Common myeloid progenitor, CD34-positive (primary cell): ENCODE measurements at regions not wholly inside any gene's neighbourhood (a gene's known extent, or its start where the extent isn't known, plus 50 kb on each side); places are given as distances from the start of the nearest gene placed in this dataset.

Source experiments
- CTCF ChIA-PET: fragments of 350-600 bp; sonication (Branson Sonifier 250); formaldehyde crosslinking; loops from one replicate; lab custom pipeline; 2021; ENCODE audit warnings: antibody characterized with exemption; lab: Charles Lee
- POLR2A ChIA-PET: fragments of 350-600 bp; sonication (Branson Sonifier 250); formaldehyde crosslinking; loops from one replicate; lab custom pipeline; 2021; ENCODE audit warnings: antibody characterized with exemption; lab: Charles Lee
- DNase-seq, 3 donors: peaks; one replicate each; pipeline versions ENCODE4 v3.0.0 to v3.0.0-alpha.2; 2013
- H3K27ac ChIP-seq, 2 experiments: 1 replicate in 1 of 2; 2 replicates in 1 of 2; pipeline ENCODE4 v1.7.0; 2013; ENCODE audit warnings: inconsistent platforms in 2 of 2, low read length in 2 of 2, mild to moderate bottlenecking in 2 of 2, low read depth in 1 of 2, moderate library complexity in 1 of 2; ENCODE audit not compliant: severe bottlenecking in 2 of 2, insufficient read depth in 1 of 2, poor library complexity in 1 of 2
- H3K27me3 ChIP-seq, 5 experiments: replicated peaks in 2 of 5; 1 replicate in 3 of 5; 2 replicates in 2 of 5; pipeline versions ENCODE4 v1.6.1 to v1.7.0; 2013; ENCODE audit warnings: low read length in 4 of 5, mild to moderate bottlenecking in 2 of 5, moderate library complexity in 2 of 5, inconsistent platforms in 1 of 5; ENCODE audit not compliant: insufficient read depth in 5 of 5, control insufficient read depth in 4 of 5
- H3K36me3 ChIP-seq, 4 experiments: 1 replicate in 2 of 4; 2 replicates in 2 of 4; pipeline versions ENCODE4 v1.6.1 to v1.7.0; 2013; ENCODE audit warnings: low read length in 3 of 4, control low read depth in 1 of 4, mild to moderate bottlenecking in 1 of 4; ENCODE audit not compliant: control insufficient read depth in 4 of 4, insufficient read depth in 4 of 4
- H3K4me1 ChIP-seq, 4 experiments: 1 replicate in 3 of 4; 2 replicates in 1 of 4; pipeline versions ENCODE4 v1.6.1 to v1.7.1; 2013; ENCODE audit warnings: low read length in 3 of 4, mild to moderate bottlenecking in 3 of 4, control low read depth in 1 of 4, inconsistent platforms in 1 of 4, moderate library complexity in 1 of 4; ENCODE audit not compliant: control insufficient read depth in 4 of 4, insufficient read depth in 4 of 4; ENCODE audit errors: control extremely low read depth in 1 of 4
- H3K4me3 ChIP-seq, 7 experiments: 1 replicate in 4 of 7; 2 replicates in 3 of 7; pipeline versions ENCODE4 v1.5.1 to v1.7.0; 2013; ENCODE audit warnings: mild to moderate bottlenecking in 7 of 7, low read length in 6 of 7, moderate library complexity in 6 of 7, inconsistent platforms in 2 of 7, low read depth in 2 of 7, control low read depth in 1 of 7; ENCODE audit not compliant: insufficient read depth in 4 of 7, control insufficient read depth in 1 of 7; ENCODE audit errors: extremely low read depth in 1 of 7
- H3K9me3 ChIP-seq, 5 experiments: 1 replicate in 4 of 5; 2 replicates in 1 of 5; pipeline versions ENCODE4 v1.6.1 to v1.7.1; 2013; ENCODE audit warnings: low read length in 4 of 5, mild to moderate bottlenecking in 2 of 5, inconsistent platforms in 1 of 5, low read depth in 1 of 5, moderate library complexity in 1 of 5; ENCODE audit not compliant: control insufficient read depth in 4 of 5, insufficient read depth in 2 of 5; ENCODE audit errors: control extremely low read depth in 1 of 5
- WGBS: methylation state at CpG from one replicate; pipeline ENCODE4 v1.1.5; 2013; ENCODE audit not compliant: insufficient coverage; 5-methylcytosine and 5-hydroxymethylcytosine counted together

DNA sequence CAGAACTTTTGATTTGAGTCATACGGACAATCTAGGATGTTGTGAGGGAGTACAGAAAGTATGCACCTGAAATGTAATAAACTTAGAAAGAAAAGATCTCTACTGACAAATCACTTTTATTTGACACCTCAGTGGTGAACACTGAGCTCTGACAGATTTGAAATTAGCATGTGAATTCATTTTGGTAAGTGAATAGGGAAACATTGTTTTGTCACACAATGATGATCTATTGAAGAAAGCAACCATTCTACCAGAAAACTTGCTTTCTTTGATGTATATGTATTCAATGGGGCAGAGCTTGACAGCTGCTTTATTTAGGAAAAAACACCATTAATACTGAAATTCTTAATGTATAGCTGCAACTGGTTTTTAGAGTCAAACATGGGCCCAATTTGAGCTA lies 500.5 kb downstream of the CCDC85A start:
- ChIA-PET CTCF (no interaction called here), POLR2A (no interaction called here)
- Histone ChIP-seq H3K27ac (no peak overlapping the region), H3K4me3 (no peak overlapping the region), H3K4me1 (no peaks in the 10 kb centered on the region), H3K36me3 (no peaks in the 10 kb centered on the region), H3K27me3 (no peaks in the 10 kb centered on the region), H3K9me3 (no peaks in the 10 kb centered on the region)
- WGBS, result no CpG with 5 or more reads among the region's 1 CpG
- no peak for DNase-seq

DNA sequence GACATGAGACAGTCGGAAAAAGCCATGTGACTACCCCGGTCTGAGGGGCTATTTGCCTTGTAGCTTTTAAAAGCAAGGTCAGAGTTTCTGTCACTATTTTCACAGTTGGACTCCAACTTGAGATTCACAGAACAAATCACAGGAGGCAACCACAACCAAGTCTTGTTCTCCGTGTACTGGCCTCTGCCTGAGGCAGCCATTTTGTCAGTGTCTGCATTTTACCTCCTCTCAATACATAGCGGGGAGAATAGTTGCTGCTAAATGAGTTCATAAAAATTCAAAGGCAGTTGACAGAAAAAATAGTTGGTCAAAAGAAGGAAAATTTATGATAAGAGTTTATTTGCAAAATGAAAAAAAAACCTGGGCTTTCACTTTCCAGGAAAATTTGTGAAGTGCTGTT lies 501.4 kb downstream of the CCDC85A start:
- no peak for DNase-seq
- Histone ChIP-seq H3K27ac (no peak overlapping the region), H3K4me3 (no peak overlapping the region), H3K36me3 (no peaks in the 10 kb centered on the region), H3K27me3 (no peaks in the 10 kb centered on the region), H3K9me3 (no peaks in the 10 kb centered on the region), H3K4me1 (no peaks in the 10 kb centered on the region)
- ChIA-PET CTCF (no interaction called here), POLR2A (no interaction called here)
- 100% methylated on average over 2 of the region's 4 CpGs for WGBS

DNA sequence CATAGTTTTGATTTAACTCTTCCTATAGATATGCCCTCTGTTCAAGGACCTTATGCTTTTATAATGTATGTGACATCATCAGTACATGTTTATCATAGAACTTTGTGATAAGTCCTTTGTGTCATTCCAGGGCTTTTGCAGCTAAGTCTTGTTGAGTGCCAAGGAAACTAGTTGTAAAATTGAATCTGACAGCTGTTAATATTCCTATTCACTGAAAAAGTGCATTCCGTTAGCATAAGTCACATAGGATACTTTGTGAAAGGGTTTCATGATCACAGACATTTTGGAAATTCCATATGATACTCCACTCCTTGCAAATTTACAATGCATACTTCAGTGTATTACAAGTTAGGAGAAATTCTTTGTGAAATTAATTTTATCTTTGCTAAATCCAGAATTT lies 503.4 kb downstream of the CCDC85A start:
- DNase-seq, result no peak
- Histone ChIP-seq H3K27me3 (no peaks in the 10 kb centered on the region), H3K4me1 (no peaks in the 10 kb centered on the region), H3K4me3 (no peak overlapping the region), H3K36me3 (no peaks in the 10 kb centered on the region), H3K27ac (no peak overlapping the region), H3K9me3 (no peaks in the 10 kb centered on the region)
- WGBS, result no CpG with 5 or more reads among the region's 1 CpG
- ChIA-PET POLR2A (no interaction called here), CTCF (no interaction called here)

DNA sequence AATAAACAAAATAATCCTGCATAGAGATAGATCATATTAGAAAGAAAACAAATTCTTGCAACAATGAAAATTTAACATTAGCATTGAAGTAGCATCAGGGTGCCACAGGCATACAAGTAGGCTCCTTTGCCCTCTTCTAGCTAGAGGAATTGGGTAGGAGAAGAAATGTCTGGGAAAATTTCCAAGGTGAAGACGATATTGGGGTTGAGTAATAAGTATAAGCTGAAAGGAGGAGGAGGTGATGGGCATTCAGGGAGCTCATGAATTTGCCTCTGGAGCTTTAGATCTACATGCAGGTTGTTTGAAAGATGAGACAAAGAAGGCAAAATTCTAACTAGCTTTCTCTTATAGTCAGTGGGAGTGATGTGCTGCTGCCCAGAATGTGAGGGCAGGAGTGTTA lies 504.9 kb downstream of the CCDC85A start:
- POLR2A ChIA-PET, result no interaction called here
- DNase-seq, result no peak
- H3K4me1 ChIP-seq, result no peaks in the 10 kb centered on the region
- no peaks in the 10 kb centered on the region for H3K36me3 ChIP-seq
- no peaks in the 10 kb centered on the region for H3K27me3 ChIP-seq
- H3K9me3 ChIP-seq, result no peaks in the 10 kb centered on the region
- 86% methylated on average over 1 of the region's 1 CpG for WGBS
- no peak overlapping the region for H3K27ac ChIP-seq
- CTCF ChIA-PET, result no interaction called here
- no peak overlapping the region for H3K4me3 ChIP-seq

DNA sequence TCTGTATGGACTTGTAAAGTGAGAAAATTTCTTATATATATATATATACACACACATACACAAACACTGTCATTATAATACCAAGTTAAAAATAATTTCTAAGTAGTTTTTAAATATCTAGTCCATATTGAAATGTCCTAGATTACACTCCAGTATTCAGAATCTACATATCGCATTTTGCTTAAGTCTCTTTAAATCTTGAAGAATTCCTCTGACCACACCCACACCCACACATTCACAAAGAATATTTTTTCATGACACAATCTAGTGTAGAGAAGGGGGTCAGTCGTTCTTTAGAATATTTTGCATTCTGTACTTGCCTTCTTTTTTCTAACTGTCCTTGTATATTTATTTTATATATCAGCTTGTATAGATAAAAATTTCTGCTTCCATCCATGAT lies 509.7 kb downstream of the CCDC85A start:
- H3K9me3 ChIP-seq, result peaks cover 0 to 3% (median 0%) of the 10 kb centered on the region in 5 experiments
- no peak overlapping the region for H3K4me3 ChIP-seq
- no peaks in the 10 kb centered on the region for H3K36me3 ChIP-seq
- POLR2A ChIA-PET, result no interaction called here
- no peak overlapping the region for H3K27ac ChIP-seq
- no peaks in the 10 kb centered on the region for H3K27me3 ChIP-seq
- H3K4me1 ChIP-seq, result no peaks in the 10 kb centered on the region
- WGBS, result no CpG with 5 or more reads among the region's 2 CpGs
- no peak for DNase-seq
- CTCF ChIA-PET, result no interaction called here

DNA sequence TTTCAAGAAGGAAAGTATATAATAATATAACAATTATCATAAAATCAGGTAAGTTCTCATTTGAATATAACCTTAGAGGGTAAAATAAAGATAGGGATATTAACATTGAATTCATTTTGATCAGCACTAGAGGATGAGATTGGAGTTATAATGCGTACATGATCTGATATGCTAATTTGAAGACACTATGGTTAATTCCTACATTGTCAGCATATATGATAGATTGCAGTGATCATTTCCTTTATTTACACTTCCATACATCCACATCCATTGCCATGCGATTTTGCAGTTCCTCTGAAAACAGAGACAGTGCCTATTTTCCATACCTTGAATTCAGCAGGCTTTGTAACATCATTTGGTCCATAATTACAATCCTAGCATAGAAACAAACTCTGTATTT lies 519.2 kb downstream of the CCDC85A start:
- no peaks in the 10 kb centered on the region for H3K27me3 ChIP-seq
- no peaks in the 10 kb centered on the region for H3K4me1 ChIP-seq
- H3K36me3 ChIP-seq, result no peaks in the 10 kb centered on the region
- no peak overlapping the region for H3K4me3 ChIP-seq
- no peak for DNase-seq
- no peak overlapping the region for H3K27ac ChIP-seq
- CTCF ChIA-PET, result no interaction called here
- WGBS, result 100% methylated on average over 1 of the region's 2 CpGs
- H3K9me3 ChIP-seq, result peaks cover 0 to 4% (median 0%) of the 10 kb centered on the region in 5 experiments
- POLR2A ChIA-PET, result no interaction called here

DNA sequence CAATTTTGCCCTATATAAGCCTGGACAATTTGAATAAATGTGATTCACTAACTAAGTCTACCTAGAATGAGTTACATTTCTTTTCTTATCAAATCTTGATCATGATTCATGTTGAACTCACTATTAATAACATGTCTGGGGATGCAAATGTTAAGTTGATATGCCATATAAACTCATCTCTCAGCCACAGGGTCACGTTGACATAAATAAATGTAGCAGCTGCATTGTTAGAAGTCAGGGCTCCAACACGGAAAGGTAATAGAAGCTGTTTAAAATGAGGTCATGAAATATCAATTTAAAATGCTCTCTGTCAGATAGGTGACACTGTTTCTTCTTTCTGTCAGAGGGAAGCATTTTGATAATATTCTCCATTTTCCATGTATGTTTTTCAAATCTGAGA lies 521.9 kb downstream of the CCDC85A start:
- WGBS, result 100% methylated on average over 1 of the region's 2 CpGs
- ChIA-PET POLR2A (no interaction called here), CTCF (no interaction called here)
- peaks cover 0 to 3% (median 0%) of the 10 kb centered on the region in 5 experiments for H3K9me3 ChIP-seq
- DNase-seq, result no peak
- H3K4me1 ChIP-seq, result no peaks in the 10 kb centered on the region
- no peaks in the 10 kb centered on the region for H3K36me3 ChIP-seq
- H3K4me3 ChIP-seq, result no peak overlapping the region
- H3K27ac ChIP-seq, result no peak overlapping the region
- H3K27me3 ChIP-seq, result no peaks in the 10 kb centered on the region
